Stimulated activated effector memory CD8-positive, alpha-beta T cell treated with anti-CD3 and anti-CD28 coated beads, Interleukin-12 subunit alpha, Interleukin-12 subunit beta, amount 100 ng/mL, for 72 hours (primary cell): ENCODE measurements at regions not wholly inside any gene's neighbourhood (a gene's known extent, or its start where the extent isn't known, plus 50 kb on each side); places are given as distances from the start of the nearest gene placed in this dataset.
A peak's percentile ranks its signal among the peaks of the same experiment; 100 is the strongest.

Experiments used
- ATAC-seq: fragments of 150-1000 bp; cut with Tn5 transposase; 2 replicates; pipeline ENCODE4 v1.10.0; 2021
- DNase-seq, 2 donors: peaks; one replicate each; pipeline ENCODE4 v3.0.0; 2021 to 2022; ENCODE audit warnings: low spot score in 2 of 2
- H3K27ac Mint-ChIP-seq: one replicate; pipeline ENCODE4 v1.8.0; 2022; ENCODE audit warnings: mild to moderate bottlenecking, mixed read lengths
- H3K36me3 Mint-ChIP-seq: one replicate; pipeline ENCODE4 v1.8.0; 2022; ENCODE audit warnings: mild to moderate bottlenecking, mixed read lengths
- H3K4me1 Mint-ChIP-seq: one replicate; pipeline ENCODE4 v1.8.0; 2022; ENCODE audit warnings: mixed read lengths
- H3K4me3 Mint-ChIP-seq: one replicate; pipeline ENCODE4 v1.8.0; 2022; ENCODE audit warnings: mild to moderate bottlenecking, mixed read lengths
- H3K9me3 Mint-ChIP-seq: one replicate; pipeline ENCODE4 v1.8.0; 2022; ENCODE audit warnings: mixed read lengths

DNA sequence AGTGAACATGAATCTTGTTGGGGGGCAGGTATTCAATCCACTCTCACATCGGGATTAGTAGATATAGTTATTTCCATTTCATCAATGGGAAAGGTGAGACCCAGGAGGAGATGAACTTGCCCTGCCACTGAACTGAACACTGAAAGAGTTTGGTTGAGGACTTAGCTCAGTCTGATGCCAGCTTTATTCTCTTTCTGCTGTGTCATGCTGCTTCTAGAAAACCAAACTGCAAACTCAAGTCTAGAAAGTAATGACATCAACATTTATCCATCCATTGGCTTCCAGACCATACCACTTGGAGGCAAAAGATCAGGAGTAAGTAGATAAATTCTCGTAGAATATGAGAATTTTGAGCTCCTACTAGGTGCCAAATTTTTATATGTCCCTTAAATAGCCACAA, 288.0 kb upstream of the CTNNB1 start:
- DNase-seq = no peak
- H3K4me1 Mint-ChIP-seq = no peaks in the 10 kb centered on the region
- no peak overlapping the region for H3K4me3 Mint-ChIP-seq
- H3K27ac Mint-ChIP-seq = no peak overlapping the region
- H3K36me3 Mint-ChIP-seq = no peaks in the 10 kb centered on the region
- no peak for ATAC-seq
- H3K9me3 Mint-ChIP-seq = no peaks in the 10 kb centered on the region

DNA sequence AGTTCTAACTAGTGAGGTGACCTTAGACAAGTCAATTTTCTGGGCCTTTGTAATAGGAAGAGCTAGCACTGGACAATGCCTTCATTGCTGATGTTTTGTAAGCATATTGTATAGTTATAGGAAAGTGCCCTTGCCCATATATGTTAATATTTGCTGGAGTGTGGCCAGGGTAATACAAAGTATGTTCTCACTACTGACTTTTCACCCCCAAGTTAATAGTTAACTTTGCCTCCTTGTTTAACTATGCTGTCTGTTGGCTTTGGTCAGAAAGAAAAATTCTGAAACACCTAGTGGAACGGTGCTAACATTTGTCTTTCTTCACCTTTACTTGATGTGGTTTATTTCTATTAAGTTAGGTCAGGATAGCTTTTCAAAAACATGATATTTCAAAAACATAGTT, 287.4 kb upstream of the CTNNB1 start:
- no peak overlapping the region for H3K27ac Mint-ChIP-seq
- H3K9me3 Mint-ChIP-seq = no peaks in the 10 kb centered on the region
- ATAC-seq (no peak), DNase-seq (no peak)
- H3K4me3 Mint-ChIP-seq = no peak overlapping the region
- H3K36me3 Mint-ChIP-seq = no peaks in the 10 kb centered on the region
- H3K4me1 Mint-ChIP-seq = no peaks in the 10 kb centered on the region

DNA sequence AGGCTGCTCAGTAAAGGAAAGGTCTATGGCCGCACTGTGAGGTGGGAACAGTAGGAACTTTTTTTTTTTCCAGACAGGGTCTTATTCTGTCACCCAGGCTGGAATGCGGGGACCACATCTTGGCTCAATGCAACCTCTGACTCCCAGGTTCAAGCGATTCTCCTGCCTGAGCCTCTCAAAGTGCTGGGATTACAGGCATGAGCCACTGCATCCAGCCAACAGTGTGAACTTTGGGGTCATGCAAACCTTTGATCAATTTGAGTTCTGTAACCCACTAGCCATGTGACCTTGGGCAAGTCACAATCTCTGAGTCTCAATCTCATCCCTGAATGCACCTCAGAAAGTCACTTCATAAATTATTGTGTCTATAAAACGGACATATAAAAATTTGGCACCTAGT, 286.8 kb upstream of the CTNNB1 start:
- H3K36me3 Mint-ChIP-seq = no peaks in the 10 kb centered on the region
- H3K27ac Mint-ChIP-seq = no peak overlapping the region
- H3K9me3 Mint-ChIP-seq = no peaks in the 10 kb centered on the region
- H3K4me1 Mint-ChIP-seq = no peaks in the 10 kb centered on the region
- ATAC-seq (no peak), DNase-seq (peak in 1 of 2 donors; percentile 39)
- no peak overlapping the region for H3K4me3 Mint-ChIP-seq

DNA sequence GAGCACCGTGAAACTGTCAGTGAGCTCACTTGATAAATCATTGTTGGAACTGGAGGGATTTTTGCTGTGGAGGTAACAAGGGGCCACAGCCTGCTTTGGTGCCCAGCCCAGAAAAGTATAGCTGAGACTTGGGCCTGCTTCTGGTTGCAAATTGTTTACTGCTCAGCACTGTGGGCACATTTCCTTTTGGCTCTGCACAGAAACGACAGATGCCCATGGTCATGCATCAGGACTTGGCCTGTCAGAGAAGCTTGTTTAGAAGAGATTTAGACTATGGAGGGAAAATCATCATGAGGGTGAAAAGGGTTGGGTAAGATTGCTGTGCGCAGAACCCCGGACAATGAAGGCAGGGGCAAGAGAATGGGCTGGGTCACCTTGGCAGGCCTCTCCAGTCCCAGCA, 286.1 kb upstream of the CTNNB1 start:
- Mint-ChIP-seq H3K4me3 (no peak overlapping the region), H3K36me3 (no peaks in the 10 kb centered on the region), H3K4me1 (no peaks in the 10 kb centered on the region), H3K9me3 (no peaks in the 10 kb centered on the region), H3K27ac (no peak overlapping the region)
- DNase-seq (peak in 1 of 2 donors; percentile 18), ATAC-seq (no peak)

DNA sequence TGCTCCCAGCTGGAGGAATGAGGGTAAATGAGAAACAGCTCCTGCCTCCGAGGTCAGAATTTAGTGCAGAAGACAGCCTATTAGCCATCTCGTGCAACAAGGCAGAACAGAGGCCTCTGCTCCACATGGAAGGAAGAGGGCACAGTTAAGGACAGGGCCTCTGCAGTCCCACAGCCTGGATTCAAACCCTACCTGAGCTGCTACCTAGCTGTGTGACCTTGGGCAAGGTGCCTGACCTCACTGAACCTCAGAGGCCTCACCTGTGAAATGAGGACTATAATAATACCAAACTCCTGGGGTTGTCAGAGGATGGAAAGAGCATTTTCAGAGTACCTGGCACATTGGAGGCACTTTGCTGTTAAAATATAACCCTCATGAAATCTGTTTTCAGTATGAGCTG, 285.7 kb upstream of the CTNNB1 start:
- Mint-ChIP-seq H3K9me3 (no peaks in the 10 kb centered on the region), H3K27ac (no peak overlapping the region), H3K36me3 (no peaks in the 10 kb centered on the region), H3K4me1 (no peaks in the 10 kb centered on the region), H3K4me3 (no peak overlapping the region)
- peak in 1 of 2 donors; percentile 28 for DNase-seq
- no peak for ATAC-seq

DNA sequence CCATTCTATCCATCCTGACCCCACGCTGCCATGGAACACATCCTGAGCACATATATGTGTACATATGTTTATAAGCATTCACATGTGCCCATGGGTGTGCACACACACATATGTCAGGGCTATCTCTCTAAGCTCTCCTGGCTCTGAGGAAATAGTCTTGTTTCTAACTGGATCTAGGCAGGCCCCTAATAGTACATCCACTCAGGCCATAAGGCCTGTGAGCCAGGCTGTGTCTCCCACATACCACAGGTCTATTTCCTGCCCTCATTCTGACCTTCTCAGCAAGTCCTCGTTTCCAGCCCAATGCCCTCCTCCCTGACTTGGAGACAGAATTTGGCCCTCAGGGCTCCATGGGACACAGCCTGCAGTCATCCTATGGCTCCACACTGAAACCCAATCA, 284.8 kb upstream of the CTNNB1 start:
- no peaks in the 10 kb centered on the region for H3K9me3 Mint-ChIP-seq
- H3K27ac Mint-ChIP-seq = no peak overlapping the region
- ATAC-seq = no peak
- no peaks in the 10 kb centered on the region for H3K36me3 Mint-ChIP-seq
- no peak overlapping the region for H3K4me3 Mint-ChIP-seq
- DNase-seq = peak in 1 of 2 donors; percentile 17
- H3K4me1 Mint-ChIP-seq = no peaks in the 10 kb centered on the region

DNA sequence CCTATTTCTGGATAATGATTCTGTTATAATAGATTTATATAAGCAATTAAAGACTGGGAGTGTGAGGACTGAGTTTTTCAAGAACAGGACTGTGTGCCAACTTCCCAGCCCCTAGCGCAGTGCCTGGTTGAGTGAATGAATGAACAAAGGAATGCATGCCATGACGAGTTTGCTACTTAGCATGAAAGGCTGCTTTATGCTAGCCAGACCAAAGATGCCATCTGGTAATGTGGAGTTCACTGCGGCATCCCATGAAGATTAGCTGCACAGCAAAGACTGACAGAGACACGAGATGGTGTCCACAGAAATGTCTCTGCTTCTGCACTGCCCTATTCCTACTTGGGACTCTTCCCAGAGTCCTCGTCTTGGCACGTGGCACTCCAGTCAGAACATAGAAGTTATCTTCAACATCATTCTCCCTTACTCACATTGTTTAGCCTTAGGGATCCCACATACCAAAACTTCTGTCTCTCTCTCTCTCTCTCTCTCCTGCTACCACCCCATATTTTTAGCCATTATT, 283.9 kb upstream of the CTNNB1 start:
- H3K4me1 Mint-ChIP-seq = no peaks in the 10 kb centered on the region
- H3K27ac Mint-ChIP-seq = no peak overlapping the region
- ATAC-seq (no peak), DNase-seq (no peak)
- H3K36me3 Mint-ChIP-seq = no peaks in the 10 kb centered on the region
- no peak overlapping the region for H3K4me3 Mint-ChIP-seq
- no peaks in the 10 kb centered on the region for H3K9me3 Mint-ChIP-seq

DNA sequence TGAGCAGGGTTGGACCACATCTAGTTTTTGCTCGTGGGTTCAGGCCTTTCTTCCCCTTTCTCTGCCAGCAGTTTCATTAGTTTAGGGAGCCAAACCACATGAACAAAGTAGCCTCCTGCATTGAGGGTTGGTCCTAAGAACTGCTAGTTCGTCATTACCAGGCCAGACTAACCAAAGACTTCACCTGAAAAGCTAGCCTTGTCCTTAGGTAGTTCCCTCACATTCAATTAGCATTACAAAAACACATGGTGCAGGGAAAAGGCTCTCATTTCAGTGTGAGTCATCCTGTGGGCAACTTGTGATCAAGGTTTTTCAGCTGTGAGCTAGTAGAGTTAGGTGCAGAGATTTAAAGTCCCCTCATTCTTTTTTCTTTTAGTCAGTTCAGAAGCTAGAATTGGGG, 279.3 kb upstream of the CTNNB1 start:
- Mint-ChIP-seq H3K27ac (no peak overlapping the region), H3K4me1 (no peaks in the 10 kb centered on the region), H3K36me3 (no peaks in the 10 kb centered on the region), H3K4me3 (no peak overlapping the region), H3K9me3 (no peaks in the 10 kb centered on the region)
- peak; percentile 47 for ATAC-seq
- DNase-seq = peak in 1 of 2 donors; percentile 32

DNA sequence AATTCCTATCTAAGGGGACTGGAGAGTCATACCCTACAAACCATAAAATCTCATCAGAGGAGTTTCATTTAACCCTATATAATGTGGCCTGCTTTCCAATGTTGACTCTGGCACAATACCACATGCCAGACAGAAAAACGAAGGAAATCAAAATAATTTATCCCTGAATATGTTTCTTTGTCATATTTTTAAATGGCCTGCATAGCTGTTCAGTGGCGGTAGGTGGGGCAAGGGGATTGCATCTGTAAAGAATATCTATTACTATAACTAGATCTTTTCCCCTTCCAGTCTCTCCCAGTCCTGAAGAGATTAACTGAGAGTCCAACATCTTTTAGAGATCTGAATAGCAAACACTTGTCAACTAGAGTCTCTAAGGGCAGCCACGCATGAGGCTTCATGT, 278.1 kb upstream of the CTNNB1 start:
- Mint-ChIP-seq H3K27ac (no peak overlapping the region), H3K4me1 (no peaks in the 10 kb centered on the region), H3K4me3 (no peak overlapping the region), H3K9me3 (no peaks in the 10 kb centered on the region), H3K36me3 (no peaks in the 10 kb centered on the region)
- DNase-seq (no peak), ATAC-seq (no peak)

DNA sequence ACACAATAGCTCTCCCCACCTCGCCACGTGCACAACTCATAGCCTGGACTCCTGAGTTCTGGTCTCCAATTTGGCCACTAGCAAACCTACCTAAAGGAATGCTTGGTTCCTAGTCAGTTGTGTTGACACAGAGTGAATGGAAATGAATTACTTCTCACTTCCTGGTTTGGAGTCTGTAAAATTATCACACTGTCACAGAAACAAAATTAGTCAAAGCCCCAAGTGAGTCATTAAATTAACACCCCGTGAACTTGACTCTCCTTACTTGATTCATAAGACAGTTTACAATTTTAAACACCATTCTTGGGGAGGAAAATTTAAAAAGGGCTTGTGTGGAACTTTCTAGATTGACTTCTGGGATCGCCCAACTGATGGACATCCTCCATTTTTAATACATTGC, 276.2 kb upstream of the CTNNB1 start:
- H3K4me1 Mint-ChIP-seq = no peaks in the 10 kb centered on the region
- H3K4me3 Mint-ChIP-seq = no peak overlapping the region
- DNase-seq (no peak), ATAC-seq (peak; percentile 83)
- no peaks in the 10 kb centered on the region for H3K36me3 Mint-ChIP-seq
- H3K9me3 Mint-ChIP-seq = no peaks in the 10 kb centered on the region
- no peak overlapping the region for H3K27ac Mint-ChIP-seq

DNA sequence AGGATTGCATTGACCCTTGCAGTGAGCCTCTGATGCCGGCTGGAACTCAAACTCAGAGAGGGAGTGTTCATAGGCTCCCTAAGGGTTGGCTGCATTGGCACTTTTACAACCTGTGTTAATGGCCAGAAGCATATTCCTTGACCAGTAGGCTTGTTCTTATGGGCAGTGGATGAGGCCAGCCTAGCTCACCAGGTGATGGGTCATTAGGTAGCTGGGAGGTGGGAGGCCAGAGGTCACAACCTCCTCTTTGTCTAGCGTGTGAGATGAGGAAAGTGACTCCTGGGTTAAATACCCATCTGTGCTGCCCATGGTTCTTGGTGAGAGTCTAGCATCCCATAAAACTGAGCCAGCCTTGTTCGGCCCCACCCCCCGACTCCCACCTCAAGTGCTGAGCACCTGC, 275.7 kb upstream of the CTNNB1 start:
- Mint-ChIP-seq H3K27ac (no peak overlapping the region), H3K9me3 (no peaks in the 10 kb centered on the region), H3K4me1 (no peaks in the 10 kb centered on the region), H3K4me3 (no peak overlapping the region), H3K36me3 (no peaks in the 10 kb centered on the region)
- ATAC-seq (no peak), DNase-seq (no peak)

DNA sequence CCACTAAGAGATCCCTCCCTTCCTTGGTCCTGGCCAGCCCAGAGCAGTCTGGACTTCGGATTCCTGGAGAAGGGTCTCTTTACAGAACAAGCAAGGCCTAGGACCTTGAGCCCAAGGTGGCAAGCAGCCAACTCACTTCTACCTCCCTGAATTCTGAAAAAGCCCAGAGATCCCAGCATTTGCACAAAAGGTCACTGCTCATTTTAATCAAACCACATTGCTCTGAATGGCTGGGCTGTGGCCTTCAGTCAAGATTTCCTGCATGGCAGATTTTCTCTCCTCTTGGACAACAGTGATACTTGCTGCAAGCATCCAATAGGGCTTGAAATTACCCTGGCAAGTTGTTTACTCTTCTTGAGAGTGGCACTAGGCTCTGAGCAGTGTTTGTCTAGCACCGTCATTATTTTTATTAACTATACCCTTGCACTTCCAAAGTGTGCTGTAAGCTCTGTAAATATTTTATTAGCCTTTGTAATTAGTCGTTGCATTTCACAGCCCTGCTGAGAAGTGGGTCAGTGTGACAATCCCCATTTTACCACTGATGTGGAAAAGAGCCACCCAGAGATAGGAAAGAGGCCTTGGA, 274.7 kb upstream of the CTNNB1 start:
- Mint-ChIP-seq H3K36me3 (no peaks in the 10 kb centered on the region), H3K4me1 (no peaks in the 10 kb centered on the region), H3K27ac (no peak overlapping the region), H3K9me3 (no peaks in the 10 kb centered on the region), H3K4me3 (no peak overlapping the region)
- ATAC-seq (no peak), DNase-seq (no peak)

DNA sequence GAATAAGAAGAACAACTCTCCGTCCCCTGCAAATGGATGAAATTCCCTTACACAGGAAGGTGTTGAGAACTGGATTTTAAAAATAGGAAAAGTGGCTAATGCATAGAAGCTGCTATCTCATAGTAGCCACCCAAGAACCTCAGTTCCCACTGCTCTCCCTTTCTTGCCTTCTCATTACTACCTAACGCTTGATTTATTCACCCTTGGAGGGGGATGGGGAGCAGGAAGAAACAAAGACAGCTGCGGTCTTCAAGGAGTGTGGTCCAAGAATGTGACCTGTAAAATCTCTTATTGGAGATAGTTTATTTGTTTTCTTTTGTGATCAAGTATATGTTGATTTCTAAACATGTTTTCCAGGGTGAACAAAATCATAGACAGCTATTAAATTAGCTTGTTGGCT, 274.1 kb upstream of the CTNNB1 start:
- Mint-ChIP-seq H3K9me3 (no peaks in the 10 kb centered on the region), H3K4me3 (no peak overlapping the region), H3K27ac (no peak overlapping the region), H3K4me1 (no peaks in the 10 kb centered on the region), H3K36me3 (no peaks in the 10 kb centered on the region)
- DNase-seq = no peak
- ATAC-seq = no peak

DNA sequence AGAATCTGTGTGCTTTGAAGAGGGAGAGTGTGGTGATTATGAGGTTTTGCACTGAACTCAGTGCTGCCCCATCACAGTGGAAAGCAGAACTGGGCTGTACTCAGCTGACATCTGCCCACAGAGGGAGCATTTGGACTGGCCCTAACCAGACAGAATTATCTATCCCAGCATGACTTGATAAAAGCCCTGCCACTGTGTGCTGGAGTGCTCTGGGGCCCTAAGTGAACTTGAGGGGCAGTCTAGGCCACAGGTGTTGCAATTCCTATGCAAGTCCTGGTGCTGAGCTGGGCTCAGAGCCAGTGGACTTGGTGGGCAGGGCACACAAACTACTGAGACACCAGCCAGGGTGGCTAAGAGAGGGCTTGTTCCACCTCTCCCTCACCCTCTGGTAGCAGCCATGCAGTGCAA, 269.2 kb upstream of the CTNNB1 start:
- no peak overlapping the region for H3K4me3 Mint-ChIP-seq
- no peaks in the 10 kb centered on the region for H3K36me3 Mint-ChIP-seq
- H3K4me1 Mint-ChIP-seq = no peaks in the 10 kb centered on the region
- ATAC-seq (peak; percentile 8), DNase-seq (no peak)
- H3K9me3 Mint-ChIP-seq = peaks cover 14% of the 10 kb centered on the region
- no peak overlapping the region for H3K27ac Mint-ChIP-seq

DNA sequence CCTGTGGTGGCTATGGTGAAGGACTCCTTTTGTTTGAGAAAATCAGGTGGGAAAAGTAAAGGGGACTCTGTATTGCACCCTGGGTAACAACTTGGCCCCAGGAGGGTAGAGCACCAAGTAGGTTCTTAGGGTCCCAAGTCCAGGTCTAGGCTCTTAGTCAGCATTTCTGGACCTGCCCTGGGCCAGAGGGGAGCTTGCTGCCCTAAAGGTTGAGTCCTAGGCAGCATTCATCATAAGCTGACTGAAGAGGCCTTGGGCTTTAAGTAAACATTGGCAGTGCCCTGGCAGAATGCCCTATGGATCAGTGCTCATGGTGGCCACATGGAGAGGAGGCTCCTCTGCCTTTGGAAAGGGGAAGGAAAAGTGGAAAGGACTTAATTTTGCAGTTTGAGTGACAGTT, 268.5 kb upstream of the CTNNB1 start:
- H3K4me3 Mint-ChIP-seq = no peak overlapping the region
- H3K27ac Mint-ChIP-seq = no peak overlapping the region
- no peaks in the 10 kb centered on the region for H3K4me1 Mint-ChIP-seq
- peaks cover 14% of the 10 kb centered on the region for H3K9me3 Mint-ChIP-seq
- ATAC-seq (no peak), DNase-seq (no peak)
- H3K36me3 Mint-ChIP-seq = no peaks in the 10 kb centered on the region

DNA sequence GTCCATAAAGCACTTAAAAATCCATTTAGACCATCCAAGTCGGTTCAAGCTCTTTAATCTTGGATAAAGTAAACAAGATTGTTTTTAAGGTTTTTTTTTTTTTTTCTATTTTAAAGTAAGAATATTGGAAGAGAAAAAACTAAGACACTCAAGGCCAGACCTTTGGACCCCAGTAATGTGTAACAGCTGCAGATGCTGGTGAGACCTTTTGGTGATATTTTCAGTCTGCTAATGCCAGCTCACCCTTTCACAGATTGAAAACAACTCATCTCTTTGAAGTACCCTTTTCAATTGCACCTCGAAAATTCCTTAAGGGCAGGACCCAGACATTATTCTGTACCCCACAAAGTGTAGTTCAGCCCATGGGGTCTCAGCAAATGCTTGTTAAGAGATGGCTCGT, 260.7 kb upstream of the CTNNB1 start:
- Mint-ChIP-seq H3K27ac (no peak overlapping the region), H3K9me3 (no peaks in the 10 kb centered on the region), H3K36me3 (no peaks in the 10 kb centered on the region), H3K4me3 (no peak overlapping the region), H3K4me1 (no peaks in the 10 kb centered on the region)
- DNase-seq (no peak), ATAC-seq (no peak)
